EH (cell line): ENCODE measurements at regions not wholly inside any gene's neighbourhood (a gene's known extent, or its start where the extent isn't known, plus 50 kb on each side); places are given as distances from the start of the nearest gene placed in this dataset.
A peak's percentile ranks its signal among the peaks of the same experiment; 100 is the strongest.
"Not testable (repeated sequence)": the region's sequence is repeated elsewhere in the genome, so short reads cannot be mapped to it uniquely, and the experiment has no call there.

Source experiments
- DNase-seq: peaks from one replicate; pipeline ENCODE4 v3.0.0-alpha.2; 2015; ENCODE audit warnings: low read depth

DNA sequence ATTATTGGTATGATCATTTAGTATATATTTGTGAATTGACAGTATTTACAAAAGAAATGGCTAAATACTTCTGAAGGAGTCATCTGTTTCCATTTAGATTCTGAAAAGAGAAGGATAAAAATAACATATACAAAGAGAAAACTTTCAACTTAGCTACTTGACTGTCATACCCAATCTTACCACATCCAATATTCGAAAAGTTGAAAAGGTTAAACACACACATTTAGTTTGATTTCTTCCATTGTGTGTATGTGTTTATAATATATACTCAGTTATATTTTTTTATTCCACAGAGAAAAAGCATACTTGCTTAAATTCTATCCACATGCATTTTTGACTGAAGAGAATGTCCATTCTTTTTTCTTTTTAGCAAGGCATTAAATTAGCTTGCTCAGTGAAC is 470.7 kb downstream of the TFEC start:
- DNase-seq: no peak

DNA sequence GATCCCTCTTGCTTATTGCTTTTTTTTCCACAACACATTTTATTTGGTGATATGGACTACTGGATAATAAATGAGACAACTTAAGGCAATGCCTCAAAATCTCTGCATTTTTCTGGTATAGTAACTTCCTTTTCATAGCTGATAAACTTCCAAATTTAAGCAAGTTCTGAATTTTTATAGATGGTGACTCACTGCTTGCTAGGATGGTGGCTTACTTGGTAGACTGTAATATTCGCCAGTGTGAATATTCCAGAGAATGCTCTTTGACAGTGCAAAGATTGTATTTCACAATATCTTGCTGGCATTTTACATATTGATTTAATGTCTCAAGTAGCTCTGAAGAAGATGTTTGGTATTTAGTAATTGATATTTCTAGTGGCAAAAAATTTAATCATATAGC is 472.4 kb downstream of the TFEC start:
- peak; percentile 85 for DNase-seq

DNA sequence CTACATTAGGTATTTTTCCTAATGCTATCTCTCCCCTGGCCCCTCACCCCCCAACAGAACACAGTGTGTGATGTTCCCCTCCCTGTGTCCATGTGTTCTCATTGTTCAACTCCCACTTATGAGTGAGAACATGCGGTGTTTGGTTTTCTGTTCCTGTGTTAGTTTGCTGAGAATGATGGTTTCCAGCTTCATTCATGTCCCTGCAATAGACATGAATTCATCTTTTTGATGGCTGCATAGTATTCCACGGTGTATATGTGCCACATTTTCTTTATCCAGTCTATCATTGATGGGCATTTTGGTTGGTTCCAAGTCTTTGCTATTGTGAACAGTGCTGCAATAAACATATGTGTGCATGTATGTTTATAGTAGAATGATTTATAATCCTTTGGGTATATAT is 473.3 kb downstream of the TFEC start:
- not testable (repeated sequence) for DNase-seq

DNA sequence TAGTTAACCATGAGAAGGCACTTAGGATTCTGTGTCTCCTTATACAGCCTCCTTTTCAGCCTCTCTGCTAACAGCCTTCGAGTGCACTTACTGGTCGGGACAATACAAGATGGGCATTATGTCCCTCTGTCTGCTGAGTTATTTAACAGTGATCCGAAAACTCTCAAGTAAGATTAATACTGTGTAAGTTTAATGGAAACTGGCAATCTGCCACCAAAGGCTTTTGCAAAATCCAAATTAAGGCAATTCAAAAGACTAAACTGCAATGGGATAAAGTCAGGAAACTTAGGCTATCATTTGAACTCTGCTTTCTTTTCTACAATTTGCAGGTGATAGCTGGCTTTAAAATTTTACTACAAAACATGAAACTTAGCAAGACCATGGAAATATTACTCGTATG is 477.8 kb downstream of the TFEC start:
- DNase-seq: no peak

DNA sequence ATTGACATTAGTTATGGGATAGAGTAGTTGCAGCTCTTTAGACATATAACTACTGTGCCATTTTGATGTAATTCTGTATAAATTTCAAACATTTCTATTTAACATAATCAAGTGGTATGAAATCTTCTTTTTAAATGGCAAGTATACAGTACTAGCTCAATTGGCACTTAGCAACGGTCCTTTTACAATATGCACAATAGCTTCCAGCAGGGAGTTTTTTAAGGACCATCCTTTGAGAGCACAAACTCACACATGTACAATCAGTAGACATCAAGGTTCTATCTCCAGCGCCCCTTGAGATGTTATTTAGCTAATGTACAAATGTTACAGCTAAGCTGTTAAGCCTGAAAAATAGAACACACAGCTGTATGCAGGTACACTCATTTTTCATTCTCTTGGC is 480.7 kb downstream of the TFEC start:
- no peak for DNase-seq

DNA sequence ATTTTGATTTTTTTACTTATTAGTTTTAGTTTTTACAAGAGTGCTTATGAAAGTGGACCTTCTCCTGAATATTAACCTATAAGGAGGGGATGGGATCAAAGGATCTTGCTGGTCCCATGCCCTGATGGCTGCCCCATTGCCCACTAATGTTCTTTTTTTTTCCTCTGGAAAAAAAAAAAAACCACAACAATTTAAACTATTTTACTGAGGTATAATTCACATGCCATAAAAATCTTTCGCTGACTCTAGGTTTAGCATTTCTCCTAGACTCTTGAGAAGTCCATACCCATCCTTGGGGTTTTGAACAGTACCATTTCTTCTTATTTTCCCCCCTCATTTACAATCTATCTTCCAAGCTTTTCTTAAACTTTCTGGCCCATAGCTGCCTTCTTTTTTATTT is 481.8 kb downstream of the TFEC start:
- peak; percentile 32 for DNase-seq

DNA sequence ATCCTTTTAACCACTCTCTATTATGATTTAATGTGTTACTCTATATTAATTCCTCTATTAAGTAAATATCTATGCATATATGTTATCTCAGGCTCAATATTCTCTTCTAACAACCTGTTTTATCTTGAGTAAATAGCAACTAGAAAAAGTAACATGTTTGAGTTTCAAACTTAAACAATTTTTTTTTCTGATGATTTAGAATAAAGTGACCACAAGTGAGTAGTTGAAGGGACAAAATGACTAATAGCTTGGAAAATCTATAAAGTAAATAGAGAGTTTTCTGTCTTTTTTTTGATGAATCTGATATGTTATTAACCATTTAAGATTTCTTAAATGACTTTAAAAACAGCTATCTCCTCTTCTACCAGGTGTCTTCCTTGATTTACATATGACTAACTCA is 483.8 kb downstream of the TFEC start:
- DNase-seq: no peak

DNA sequence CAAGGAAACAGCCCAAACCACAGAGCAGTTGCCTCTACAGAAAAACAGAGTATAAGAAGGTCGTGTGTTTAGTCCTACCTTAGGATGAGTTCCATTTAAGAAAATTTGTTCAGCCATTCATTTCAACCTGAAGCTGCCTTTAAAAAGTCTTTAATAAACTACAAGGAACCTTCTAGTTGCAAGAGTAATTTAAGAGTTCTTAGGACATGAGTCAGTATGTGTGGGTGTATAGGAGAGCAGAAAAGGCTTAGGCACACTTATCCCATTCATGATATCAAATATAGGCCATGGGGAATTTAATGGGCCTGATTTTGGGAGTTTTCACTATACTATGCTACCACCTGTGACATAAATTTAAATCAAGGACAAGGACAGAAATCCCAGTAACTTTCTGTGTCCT is 496.8 kb downstream of the TFEC start:
- peak; percentile 6 for DNase-seq

DNA sequence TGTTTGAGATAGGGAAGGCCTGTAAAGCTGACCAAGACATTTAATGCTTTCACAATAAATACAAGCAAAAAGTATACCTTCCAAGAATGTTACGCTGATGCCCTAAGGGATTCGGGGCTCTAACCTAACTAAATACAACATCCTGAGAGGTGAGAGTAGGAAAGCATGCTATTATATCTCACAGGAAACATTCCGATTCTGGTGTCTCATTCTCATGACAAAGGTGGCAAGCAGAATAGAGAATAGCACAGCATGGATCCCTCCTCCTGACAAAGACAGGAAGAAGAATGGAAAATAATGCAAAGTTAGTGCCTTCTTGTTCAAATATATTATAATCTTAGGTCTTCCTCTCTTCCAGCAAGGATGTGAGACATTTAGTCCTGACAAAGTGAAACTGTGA is 504.3 kb downstream of the TFEC start:
- no peak for DNase-seq

DNA sequence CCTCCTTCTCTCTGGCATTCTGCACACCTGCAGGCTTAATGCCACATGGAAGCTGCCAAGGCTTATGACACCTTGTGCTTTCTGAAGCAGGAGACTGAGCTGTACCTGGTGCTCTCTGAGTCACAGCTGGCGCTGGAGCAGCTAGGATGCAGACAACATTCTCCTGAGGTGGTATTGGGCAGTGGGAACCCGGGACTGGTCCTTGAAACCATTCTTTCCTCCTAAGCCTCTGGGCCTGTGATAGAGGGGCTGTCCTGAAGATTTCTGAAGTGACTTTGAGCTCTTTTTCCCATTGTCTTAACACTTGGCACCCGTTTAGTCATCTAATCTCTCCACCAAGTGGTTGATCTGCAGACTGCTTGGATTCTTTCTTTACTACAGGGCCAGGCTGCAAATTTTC is 508.4 kb downstream of the TFEC start:
- no peak for DNase-seq

DNA sequence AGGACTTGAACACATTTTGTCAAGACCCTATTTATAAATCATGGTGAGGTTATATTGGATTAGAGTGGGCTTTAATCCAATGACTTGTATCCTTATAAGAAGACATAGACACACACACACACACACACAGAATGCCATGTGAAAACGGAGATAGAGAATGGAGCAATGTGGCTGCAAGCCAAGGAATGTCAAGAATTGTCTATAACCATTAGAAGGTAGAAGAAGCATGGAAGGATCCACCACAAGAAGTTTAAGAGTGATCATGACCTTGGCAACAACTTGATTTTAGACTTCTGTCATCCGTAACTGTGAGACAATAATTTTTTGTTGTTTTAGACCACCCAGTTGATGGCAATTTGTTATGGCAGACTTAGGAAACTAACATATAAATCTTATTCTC is 514.2 kb downstream of the TFEC start:
- peak; percentile 62 for DNase-seq

DNA sequence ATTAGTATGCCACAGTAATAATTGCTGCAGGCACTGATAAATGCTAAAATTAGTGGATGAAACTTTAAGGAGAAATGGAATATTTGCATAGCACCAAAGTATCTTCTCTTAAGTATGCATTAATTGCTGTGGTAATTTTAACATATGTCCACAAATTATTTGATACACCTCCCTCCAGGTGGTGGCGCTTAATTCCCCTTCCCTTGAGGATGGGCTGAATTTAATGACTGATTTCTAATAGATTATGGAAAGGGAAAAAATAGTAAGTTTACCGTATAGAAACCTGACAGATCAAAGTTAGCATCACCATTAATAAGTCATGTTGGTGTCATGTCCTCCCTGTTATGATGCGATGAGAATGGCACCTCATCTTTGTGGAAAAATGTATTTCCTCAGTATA is 519.2 kb downstream of the TFEC start:
- no peak for DNase-seq

DNA sequence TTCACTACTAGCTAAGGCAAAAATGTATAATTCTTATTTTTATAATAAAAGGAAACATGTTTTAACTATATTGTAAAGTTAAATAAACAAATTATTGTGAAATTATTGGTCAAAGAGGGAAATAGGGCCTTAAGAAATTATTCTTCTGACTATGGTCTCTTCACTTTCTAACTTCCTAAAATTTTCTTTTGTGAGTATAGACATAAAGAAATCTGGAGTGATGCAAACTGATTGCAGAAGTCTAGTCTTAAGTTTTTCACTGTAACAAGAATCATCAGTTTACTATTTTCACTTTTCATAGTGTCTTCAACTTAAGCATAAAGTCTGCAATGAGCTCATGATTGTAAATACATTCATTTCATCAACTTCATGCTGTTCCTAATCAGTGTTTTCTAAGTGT is 525.4 kb downstream of the TFEC start:
- DNase-seq: no peak

DNA sequence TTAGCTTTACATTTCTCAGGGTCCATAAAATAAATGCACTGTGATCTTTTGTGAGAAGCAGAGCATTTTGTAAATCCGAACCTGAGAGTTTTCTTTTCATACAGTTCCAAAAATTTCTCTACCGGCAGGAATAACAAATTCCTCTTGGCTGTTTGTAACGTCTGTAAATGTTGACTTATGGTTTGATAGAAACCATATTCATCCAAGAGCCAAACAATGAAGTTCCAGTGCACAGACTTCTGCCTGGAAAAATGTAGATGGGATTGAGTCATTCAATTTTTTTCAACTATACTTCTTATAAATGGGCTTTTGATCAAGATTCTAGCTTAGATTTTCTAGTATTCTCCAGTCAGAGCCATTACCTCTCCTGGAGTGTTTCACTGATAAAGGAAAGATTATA is 530.6 kb downstream of the TFEC start:
- DNase-seq: no peak

DNA sequence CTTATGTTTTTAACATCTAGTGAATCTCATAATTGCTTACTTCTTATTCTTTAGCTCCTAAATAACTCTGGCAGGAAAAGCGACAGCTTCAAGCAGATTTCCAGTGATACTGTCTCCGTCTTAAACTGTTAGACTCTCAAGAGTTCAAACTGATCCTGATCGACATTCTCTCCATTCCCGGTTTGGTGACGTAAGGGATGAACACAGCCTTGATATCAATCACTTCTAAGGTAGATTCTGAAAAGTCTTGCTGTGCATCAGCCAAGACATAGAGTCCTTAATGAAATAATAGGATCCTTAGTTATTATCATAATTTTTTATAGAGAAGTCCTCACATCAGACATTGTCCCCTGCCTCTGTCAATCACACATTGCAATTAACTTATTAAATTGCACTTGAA is 534.6 kb downstream of the TFEC start:
- no peak for DNase-seq

DNA sequence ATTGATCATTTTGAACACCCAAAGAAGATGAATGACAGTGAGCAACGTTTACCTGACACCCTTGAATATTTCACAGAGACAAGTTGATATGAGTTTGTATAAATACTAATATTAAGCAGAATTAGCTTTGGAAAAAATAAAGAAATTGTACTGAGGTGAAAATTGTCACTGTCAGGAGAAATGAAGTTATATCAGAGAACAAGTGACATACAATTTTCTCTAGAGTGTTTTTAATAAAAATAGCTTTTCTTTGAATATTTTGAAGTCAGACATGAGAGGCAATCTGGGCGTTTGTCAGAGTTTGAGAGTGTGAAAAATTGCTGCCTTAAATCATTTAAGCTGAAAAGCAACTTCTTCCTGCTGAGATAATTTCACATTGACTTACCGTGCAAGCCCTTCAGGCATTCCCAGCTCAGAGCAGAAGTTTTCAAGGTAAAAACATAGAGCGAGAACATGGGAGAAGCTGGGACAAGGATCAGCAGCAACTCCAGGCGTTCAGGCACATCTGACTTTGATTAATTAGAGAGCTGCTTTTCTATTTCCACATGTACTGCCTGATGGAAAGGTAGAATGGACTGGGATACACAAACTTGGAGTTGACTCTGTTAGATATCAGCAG is 535.9 kb downstream of the TFEC start:
- no peak for DNase-seq

DNA sequence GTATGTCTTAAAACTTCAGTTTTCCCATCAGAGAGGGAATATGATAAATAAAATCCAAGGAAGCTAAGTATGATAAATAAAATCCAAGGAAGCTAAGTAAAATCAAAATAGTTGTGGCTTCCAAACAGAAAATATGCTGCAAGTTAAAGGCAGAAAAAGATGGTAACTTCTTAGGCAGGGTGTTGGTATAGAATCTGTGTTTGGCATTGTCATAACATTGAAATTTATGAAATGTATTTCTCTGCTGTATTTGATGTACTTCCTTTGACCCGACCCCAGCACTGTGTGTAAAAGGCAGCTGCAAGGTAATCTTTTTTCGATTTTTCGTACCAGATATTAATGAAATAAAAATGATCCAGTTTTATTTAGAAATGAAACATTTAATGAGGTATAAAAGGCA is 537.2 kb downstream of the TFEC start:
- no peak for DNase-seq

DNA sequence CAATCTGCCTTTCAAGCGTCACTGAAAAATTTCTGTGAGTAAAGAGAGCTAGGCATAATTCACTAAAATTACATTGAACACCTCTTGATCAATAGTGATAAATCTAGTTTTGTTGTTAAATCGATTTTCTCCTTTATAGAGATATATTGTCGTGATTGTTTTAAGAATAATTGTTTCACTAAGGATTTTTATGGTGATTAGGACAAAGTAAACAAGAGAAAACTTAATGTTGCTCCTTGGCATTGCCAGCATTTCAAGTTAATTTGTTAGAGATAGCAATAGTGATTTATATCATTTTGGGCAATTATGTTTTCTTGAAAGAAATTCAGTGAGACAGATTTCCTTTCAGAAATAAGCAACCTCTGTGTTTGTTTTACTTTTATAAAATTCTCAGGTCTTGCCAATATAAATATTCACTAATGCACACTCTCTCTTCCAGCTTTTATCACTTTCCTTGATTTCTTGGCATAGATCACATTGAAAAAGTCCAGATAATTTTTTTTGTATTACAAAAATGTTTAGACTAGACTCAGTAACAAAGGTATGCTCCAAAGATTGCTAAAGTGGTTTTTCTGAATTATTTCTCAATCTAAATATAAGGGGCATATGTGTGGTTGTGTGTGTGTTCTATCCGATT is 538.7 kb downstream of the TFEC start:
- DNase-seq: no peak

DNA sequence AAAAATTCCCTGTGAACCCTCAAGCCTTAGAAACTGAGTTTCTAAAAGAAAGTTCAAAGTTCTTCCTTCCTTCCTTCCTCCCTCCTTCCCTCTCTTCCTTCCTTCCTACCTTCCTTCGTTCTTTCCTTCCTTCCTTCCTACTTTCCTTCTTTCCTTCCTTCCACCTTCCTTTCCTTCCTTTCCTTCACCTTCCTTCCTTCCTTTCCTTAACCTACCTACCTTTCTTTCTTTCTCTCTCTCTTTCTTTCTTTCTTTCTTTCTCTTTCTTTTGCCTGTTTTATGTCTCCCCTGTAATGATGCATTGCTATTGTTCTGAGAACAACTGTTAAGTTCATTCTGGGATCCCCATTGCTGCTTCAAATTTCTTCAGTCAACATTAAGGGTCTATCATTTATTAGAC is 551.1 kb downstream of the TFEC start:
- no peak for DNase-seq

DNA sequence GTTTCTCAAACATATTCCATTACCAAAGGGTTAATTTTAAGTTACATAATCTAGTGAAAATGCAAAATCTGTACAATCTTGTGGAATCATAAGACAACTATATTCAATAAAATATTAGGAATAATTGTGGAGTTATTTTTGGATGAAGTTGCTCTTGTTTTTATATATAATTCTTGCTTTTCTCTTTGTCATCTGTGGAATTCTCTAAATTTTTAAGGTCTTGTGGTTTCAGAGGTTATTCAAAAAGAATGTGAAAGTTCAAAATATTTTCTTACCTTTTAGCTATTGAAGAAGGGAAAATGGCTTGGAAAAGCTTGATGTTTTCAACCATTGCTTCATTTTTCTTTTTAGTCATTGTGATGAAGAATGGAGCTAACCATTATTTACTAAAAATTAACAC is 552.1 kb downstream of the TFEC start:
- DNase-seq: peak; percentile 22

DNA sequence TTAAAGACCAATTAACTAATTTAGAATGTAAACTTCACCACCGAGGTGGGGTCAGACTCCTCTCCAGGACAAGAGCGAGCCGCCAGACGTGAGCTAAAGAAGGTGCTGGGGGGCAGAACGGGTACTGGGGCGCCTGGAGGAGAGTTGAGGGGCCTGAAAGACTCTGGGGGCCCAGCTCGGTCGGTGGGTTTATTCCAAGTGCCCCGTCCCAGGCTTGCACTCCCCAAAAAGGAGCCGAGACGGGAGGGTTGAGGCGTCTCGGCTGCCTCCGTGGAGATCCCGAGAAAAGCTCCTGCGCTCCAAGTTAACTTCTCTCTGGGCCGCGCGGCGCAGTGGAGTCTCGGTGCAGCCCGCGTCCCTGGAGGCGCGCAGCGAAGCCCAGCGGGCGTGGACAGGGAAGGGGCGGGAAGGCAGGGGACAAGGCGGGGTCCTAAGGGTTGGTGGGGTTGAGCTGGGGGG is 553.3 kb downstream of the TFEC start:
- peak; percentile 36 for DNase-seq

DNA sequence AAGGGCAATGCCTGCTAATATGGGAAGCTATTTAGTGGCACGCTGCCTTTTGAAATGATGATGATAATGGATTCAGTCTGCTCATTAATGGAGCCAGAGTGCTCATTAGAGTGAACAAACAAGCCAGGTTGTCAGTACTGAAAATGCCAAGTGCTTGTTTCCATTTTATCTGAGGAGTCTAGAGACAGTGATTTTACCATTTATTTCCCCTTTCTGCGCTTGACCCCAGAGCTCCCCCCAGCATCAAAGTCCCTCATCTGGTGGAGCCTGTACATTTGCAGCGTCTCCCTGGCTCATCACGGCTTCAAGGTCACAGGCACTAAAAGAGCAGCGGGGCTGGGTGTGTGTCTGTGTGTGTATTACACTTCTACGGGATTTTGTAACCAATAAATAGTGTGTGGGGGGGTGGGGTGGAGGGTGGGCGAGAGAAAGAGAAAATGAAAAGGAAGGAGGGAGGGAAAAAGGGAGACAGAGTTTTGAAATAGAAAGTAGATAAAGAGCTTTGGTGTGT is 553.8 kb downstream of the TFEC start:
- peak; percentile 8 for DNase-seq

DNA sequence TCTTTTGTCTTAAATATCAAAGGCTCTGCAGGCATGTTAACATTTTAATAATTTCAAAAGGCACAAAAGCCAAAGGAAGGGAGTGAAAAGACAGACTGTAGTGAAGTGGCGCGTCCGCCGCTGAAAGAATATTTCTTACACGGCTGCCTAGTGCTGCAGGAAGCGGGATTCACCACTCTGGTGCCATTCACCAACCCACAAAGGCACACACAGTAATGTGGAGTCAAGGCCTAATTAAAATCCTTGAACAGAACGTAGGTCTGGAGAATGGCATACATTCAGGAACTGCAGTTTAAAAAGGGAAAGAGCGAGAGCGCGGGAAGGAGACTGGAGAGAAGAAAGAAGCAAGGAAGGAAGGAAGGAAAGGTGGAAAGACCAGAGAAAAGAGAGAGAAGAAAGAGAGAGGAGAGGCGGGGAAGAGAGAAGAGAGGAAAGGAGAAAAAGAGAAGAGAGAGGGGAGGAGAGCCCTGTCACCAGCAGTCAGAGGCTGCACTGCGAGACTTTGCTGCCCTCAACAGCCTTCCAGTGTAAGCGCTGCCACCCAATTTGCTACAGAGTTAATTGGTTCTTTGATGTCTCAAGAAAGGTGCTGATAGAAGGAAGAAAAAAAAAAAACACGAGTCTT is 554.0 kb downstream of the MDFIC start:
- no peak for DNase-seq

DNA sequence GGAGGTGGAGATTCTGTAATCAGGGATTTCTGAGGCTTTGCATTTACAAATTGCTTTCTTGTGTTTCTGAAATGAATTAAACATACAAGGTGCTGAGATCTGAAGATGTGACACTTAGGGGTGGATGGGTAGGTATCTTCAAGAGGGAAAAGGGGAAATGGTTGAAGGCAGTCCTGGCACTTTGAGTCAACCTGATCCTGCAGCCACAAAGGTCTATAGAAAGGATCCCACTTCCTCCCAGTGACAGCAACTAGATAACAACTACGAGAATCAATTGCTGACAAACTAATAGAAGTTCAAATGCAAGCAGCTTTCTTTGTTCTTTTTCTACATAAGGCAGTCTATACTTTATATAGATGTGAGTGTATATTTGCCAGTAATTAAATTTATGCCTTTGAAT is 553.3 kb downstream of the MDFIC start:
- DNase-seq: no peak
